DMS 273 treated with DMSO at 0.1 percent for 48 hours (cell line): ENCODE measurements at regions not wholly inside any gene's neighbourhood (a gene's known extent, or its start where the extent isn't known, plus 50 kb on each side); places are given as distances from the start of the nearest gene placed in this dataset.
A peak's percentile ranks its signal among the peaks of the same experiment; 100 is the strongest.
"Not testable (repeated sequence)": the region's sequence is repeated elsewhere in the genome, so short reads cannot be mapped to it uniquely, and the experiment has no call there.

Experiments
- DNase-seq: peaks from one replicate; lab custom pipeline; 2025; lab: John Stamatoyannopoulos, UW

DNA sequence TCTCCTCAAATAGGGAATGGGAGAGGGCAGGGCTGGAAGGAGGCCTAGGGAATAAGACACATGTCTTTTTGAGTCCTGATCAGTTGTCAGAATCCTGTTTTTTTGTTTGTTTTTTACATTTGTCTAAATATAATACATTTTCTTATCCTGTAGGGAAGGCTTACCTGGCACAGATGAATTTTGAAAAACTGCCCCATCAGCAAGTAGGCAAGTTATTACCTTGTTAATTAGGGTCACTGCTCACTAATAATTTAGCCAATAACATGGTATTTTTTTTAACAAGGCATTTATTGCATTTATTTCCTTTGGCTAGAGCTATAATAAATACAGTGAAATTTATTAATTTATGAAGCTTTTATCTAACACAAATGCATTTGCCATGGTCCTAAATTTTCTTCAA lies 423.2 kb upstream of the ONECUT1 start:
- DNase-seq = no peak

GRCh38 chr15:53212785-53213184 lies 422.6 kb upstream of the ONECUT1 start:
- DNase-seq = no peak

GRCh38 chr15:53210653-53211052 lies 420.5 kb upstream of the ONECUT1 start:
- no peak for DNase-seq

GRCh38 chr15:53209396-53210042 lies 419.4 kb upstream of the ONECUT1 start:
- DNase-seq = no peak

DNA sequence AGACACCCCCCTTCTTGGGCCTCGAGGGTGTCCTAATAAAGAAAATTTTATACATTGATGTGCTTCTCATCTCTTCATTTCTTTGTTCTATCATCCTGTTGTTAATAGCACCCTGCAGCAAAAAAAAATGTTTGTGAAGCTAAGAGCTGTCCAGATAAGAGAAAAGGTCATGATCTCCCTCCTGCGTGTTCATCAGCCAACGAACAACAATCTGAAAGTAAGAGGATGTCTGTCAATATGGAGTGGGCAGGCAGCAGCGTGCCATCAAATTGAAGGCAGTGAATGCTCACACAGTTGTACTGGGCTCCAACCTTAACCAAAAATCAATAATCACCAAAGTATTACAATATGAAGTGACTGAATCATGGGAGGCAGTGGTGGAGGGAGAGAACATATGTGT lies 418.6 kb upstream of the ONECUT1 start:
- no peak for DNase-seq

DNA sequence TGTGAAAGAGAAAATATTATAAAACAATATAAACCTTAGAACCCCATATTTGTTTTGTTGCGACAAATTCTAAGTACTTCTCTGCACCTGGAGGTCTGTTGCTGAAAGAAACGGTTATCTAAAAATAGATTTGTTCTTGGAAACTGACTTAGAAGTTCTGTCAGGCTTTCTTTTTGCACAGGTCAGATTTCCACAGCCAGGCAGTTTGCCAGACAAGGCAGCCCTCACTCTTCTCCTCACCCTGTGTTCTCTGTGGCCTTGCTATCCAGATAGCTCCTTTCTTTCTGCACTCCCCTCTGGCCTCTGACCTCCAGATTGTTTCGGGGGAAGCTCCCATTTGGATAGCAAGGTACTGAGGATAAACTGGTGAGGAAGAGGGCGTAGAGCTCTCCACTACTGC lies 413.3 kb upstream of the ONECUT1 start:
- DNase-seq = no peak

DNA sequence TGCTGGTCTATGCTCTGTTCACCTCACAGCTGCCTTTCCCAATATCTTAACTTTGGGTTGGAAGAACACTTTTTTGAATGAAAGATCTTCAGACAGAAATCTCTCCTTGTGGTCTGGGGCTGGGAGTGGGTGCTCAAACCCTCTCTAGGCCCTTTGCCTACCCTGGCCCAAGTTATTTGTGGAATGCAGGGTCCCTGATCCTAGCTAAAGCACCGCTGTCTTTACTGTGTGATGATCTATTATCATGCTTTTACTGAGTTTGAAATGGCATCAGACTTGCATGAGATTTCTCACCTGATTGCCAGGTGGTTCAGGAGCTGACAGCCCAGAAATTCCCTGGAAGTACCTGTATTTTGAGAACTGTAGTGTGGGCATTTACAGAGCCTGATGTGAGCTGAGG lies 412.7 kb upstream of the ONECUT1 start:
- DNase-seq = no peak

DNA sequence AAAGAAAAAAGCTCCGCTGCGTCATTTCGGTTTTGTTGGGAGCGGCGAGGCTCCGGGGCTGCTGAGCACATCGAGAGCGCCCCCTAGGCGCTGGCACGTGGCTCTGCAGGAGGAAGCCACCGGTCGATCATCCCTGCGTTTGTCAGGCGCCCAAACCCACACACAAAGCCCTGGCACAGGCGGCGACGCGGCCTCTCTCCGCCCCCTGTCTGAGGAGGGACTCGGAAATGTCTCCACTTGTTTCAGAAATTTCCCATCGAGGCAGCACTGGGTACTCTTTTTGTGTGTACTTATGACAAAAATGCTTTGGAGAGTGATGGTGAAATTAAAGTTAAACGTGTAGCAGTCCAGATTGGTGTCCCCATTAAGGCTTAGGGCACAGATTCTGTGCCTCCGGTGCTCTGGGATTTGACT lies 407.3 kb upstream of the ONECUT1 start:
- DNase-seq = peak; percentile 1

DNA sequence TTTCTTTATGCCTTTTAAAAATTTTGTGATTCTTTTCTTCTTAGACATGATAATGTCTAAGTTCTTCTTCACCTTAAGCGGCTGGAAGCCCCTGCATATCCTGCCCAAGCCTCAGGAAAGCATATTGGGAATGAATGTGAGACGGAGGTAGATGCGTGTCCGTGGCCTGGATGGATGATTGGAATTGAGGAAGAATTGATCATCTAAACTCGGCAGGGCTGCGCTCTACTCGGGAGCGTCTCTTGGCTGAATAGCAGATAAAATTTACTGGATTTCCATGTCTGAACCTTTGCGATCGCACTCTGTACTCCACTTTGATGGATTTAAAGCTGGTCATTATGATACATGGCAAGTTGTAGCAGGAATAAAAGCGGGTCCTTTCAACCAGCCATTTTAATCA lies 406.7 kb upstream of the ONECUT1 start:
- no peak for DNase-seq

DNA sequence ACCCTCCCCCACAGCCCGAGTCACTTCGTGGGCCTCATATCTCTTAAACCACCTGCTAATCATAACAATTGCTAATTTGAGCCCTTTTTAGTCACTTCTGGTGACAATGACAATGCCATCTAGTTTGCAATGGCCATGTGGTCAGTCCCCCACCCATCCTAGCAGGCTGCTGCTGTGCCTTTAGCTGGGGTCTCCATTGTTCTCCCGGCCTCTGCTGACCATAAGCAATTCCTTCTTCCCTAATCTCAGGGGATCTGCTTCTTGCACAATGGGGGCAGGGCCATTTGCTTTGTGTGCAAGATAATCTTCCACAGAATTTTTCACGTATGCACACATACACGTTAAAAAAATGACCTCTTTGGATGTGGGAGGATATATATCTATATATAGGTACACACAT lies 406.1 kb upstream of the ONECUT1 start:
- DNase-seq = no peak

DNA sequence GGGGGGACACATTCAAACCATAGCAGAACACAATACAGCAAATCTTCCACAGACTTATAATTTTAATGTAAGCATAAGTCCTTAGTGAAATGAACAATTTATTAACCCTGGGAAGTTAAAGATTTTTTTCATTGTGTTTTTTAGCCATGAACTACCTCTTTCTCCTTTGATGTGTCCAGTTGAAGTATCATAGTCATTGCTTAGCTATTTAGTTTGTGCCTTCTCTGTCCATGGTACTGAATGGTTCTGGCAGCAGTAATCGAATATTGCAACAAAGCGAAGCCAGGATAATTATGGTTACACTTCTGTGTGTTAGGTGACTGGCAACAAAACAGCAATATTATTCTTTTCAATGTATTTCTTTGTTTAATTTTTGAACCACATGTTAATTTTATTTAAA lies 403.0 kb upstream of the ONECUT1 start:
- DNase-seq = no peak

DNA sequence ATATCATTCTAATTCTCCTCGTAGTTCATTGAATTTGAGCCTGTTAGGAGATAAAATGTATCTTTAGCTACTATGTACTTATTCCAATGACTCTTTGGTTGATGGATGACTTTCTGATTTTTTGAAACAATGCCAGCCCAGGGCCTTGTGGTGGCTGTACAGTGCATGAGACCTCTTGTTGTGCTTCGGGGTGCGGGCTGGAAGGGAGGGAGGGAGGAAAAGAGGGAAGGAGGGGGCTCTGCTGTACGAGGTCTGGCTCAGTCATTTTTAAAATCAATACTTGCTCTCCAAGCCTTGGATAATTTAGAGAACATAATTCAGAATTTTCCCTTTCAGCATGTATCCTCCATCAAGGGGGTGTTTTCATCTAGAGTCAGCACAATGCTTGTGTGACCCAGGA lies 399.7 kb upstream of the ONECUT1 start:
- DNase-seq = no peak

DNA sequence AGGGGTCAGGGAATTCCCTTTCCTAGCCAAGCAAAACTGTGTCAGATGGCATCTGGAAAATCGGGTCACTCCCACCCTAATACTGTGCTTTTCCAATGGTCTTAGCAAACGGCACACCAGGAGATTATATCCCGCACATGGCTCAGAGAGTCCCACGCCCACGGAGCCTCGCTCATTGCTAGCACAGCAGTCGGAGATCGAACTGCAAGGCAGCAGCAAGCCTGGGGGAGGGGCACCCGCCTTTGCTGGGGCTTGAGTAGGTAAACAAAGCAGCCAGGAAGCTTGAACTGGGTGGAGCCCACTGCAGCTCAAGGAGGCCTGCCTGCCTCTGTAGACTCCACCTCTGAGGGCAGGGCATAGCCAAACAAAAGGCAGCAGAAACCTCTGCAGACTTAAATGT lies 393.3 kb upstream of the ONECUT1 start:
- not testable (repeated sequence) for DNase-seq

GRCh38 chr15:53171571-53171970 lies 381.4 kb upstream of the ONECUT1 start:
- DNase-seq = no peak

DNA sequence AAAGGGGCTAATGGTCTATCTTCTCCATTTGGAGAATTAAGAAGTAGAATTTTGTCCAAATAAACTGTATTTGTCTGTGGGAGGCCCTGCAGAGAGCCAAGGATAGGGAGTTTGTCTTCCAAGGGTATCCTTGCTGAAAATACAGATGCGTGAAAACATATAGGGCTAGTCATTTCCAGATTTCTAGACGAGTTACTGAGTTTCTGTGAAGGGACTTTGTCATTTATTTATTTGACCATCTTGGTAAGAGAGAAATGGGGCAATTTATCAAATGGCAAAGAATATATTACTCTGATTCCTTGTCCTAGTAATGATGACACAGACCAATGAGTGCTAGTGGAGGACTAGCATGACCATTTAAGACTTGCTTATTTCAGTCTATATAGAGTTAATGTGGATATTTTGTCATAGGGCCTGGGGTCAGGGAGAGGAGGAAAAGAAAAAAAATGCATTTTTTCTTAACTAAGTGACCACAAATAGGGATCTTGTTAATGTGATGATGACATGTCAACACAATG lies 376.6 kb upstream of the ONECUT1 start:
- no peak for DNase-seq

- no peak for DNase-seq
Observed at GRCh38 chr15:53165988-53166683, 376.0 kb upstream of the ONECUT1 start.

DNA sequence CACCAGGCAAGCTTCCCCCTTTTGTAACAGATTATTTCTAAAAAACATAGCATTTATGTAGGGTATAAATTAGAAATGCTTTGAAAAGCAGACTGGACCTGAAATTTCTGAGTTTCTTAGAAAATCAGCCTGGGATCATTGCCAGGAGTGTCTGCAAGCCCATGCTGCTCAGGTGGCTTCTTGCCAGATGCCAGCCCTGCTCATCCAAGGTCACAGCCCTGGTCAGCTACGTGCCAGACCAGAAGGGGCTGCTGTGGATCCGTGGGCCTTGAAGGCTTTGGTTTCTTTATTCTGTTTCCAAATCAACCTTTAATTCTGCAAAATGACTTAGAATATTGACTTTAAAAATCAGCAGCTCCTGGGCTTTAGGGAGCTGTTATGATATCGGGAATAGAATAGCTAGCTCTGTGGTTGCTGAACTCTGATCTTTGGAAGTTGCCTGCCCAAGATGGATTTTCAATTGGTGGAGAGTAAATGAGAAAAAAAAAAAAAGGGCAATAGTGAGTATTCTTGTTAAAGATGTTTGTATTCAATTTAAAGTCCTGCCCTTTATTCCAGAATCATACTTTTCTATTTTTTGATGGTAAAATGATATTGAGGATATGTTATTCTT lies 370.1 kb upstream of the ONECUT1 start:
- no peak for DNase-seq

GRCh38 chr15:53159458-53159857 lies 369.3 kb upstream of the ONECUT1 start:
- no peak for DNase-seq

DNA sequence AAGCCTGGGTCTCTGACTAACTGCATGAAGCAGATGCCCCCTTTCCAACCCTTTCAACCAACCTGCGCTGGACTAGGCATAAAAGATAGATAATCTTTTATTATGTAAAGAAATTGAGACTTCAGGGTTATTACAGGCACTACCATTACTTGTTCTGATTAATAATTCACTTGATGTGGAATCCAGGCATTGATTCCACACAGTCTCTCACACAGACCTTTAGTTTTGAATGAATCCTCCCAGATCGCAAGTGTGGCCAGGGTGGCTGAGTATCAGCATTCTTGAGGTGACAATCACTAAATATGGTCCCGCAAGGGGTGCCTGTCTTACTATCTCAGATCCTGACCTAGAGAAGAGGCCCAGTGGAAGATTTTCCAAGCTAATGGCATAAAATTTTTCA lies 368.9 kb upstream of the ONECUT1 start:
- DNase-seq = no peak

DNA sequence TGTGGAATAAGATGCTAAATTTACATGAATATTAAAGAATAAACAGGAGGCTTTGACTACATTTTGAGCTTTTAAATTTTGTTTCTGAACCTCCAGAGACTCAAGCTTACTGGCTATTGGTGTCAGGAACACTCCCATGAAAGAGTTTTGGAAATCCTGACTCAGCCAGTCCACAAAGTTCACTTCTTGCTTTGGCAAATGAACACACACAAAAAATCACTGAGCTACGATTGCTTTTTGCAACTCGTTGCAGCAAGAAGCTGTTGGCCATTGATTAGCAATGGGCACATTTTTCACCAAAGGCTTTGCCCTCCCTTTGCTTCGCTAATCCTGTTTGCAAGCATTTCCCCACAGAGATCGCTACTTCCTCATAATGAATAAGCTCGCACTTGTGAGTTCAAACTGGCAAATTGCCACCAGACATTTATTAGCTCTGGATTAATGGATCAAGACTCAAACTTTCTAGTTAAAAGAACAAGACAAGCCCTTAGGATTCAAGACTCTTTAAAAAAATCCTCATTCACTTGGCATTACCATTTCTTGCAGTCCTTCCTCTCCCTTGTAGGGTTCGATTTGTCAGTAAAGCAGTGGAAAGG lies 343.2 kb upstream of the ONECUT1 start:
- DNase-seq = no peak

- DNase-seq = no peak
Observed at GRCh38 chr15:53130943-53131342, 340.8 kb upstream of the ONECUT1 start.

- no peak for DNase-seq
Observed at GRCh38 chr15:53129121-53129904, 339.2 kb upstream of the ONECUT1 start.
